ENCODE measurements at regions not wholly inside any gene's neighbourhood (a gene's known extent, or its start where the extent isn't known, plus 50 kb on each side); places are given as distances from the start of the nearest gene placed in this dataset.

DNA sequence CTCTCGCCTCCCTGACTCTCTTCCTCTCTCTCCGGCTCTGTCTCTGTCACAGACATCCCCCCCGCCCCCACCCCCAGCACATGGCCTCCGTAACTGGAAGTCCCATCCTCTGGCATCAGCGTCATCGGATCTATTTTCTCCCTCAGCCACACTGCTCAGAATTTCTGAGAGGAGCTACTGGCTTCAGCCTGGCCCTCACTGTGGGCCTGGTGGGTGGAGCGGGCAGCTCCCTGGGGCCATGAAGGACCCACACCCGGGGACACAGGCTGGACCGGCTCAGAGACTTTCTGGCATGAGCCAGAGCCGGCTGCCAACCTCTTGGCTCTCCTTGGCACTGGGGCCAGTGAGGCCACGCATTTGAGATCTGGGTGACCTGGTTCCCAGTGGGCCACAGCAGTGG lies 61.2 kb upstream of the CASZ1 start:
- TF ChIP-seq, protein P1, sequence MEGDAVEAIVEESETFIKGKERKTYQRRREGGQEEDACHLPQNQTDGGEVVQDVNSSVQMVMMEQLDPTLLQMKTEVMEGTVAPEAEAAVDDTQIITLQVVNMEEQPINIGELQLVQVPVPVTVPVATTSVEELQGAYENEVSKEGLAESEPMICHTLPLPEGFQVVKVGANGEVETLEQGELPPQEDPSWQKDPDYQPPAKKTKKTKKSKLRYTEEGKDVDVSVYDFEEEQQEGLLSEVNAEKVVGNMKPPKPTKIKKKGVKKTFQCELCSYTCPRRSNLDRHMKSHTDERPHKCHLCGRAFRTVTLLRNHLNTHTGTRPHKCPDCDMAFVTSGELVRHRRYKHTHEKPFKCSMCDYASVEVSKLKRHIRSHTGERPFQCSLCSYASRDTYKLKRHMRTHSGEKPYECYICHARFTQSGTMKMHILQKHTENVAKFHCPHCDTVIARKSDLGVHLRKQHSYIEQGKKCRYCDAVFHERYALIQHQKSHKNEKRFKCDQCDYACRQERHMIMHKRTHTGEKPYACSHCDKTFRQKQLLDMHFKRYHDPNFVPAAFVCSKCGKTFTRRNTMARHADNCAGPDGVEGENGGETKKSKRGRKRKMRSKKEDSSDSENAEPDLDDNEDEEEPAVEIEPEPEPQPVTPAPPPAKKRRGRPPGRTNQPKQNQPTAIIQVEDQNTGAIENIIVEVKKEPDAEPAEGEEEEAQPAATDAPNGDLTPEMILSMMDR (IDR thresholded peaks at IDR 0.05; ENCODE audit: extremely low read depth in 1 of 2, insufficient read depth in 1 of 2, low read depth in 1 of 2, low read length in 2 of 2), result no peak
- TF ChIP-seq POLR2A (IDR thresholded peaks at IDR 0.05; ENCODE audit: low read depth, low read length), result no peak
- TF ChIP-seq, protein P2, sequence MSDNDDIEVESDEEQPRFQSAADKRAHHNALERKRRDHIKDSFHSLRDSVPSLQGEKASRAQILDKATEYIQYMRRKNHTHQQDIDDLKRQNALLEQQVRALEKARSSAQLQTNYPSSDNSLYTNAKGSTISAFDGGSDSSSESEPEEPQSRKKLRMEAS (IDR thresholded peaks at IDR 0.05; ENCODE audit: insufficient read depth, insufficient read length), result no peak
- TF ChIP-seq POLR2AphosphoS5 (IDR thresholded peaks at IDR 0.05; ENCODE audit: insufficient read depth, low read depth, low read length), result no peak
- no peak for TF ChIP-seq EZH2 (IDR thresholded peaks at IDR 0.05; ENCODE audit: borderline replicate concordance, low read depth, low read length, severe bottlenecking)
- TF ChIP-seq JUN (IDR thresholded peaks at IDR 0.05; ENCODE audit: borderline replicate concordance, insufficient read depth, insufficient read length, low read depth), result no peak
- TF ChIP-seq GATA2 (IDR thresholded peaks at IDR 0.05; ENCODE audit: insufficient read depth, insufficient read length, low read depth, low read length), result no peak
